K562 (cell line): ENCODE measurements at regions not wholly inside any gene's neighbourhood (a gene's known extent, or its start where the extent isn't known, plus 50 kb on each side); places are given as distances from the start of the nearest gene placed in this dataset.

ENCODE experiments used
- HNRNPL ChIP-seq: fragments of 200-400 bp; formaldehyde crosslinking; IDR thresholded peaks from 2 replicates; pipeline ENCODE4 v1.6.1; 2017; ENCODE audit warnings: low read depth, mild to moderate bottlenecking, low read length
- MAFG ChIP-seq: fragments of 450-650 bp; conservative IDR thresholded peaks from 2 replicates; pipeline ENCODE4 v1.6.1; 2016; ENCODE audit warnings: missing genetic modification characterization, missing compliant biosample characterization
- MEF2A ChIP-seq: IDR thresholded peaks from 2 replicates; pipeline ENCODE4 v1.6.1; 2011; ENCODE audit warnings: low read depth, mild to moderate bottlenecking, low read length, moderate library complexity; ENCODE audit not compliant: control insufficient read depth
- NR2C1 ChIP-seq, 2 experiments: fragments of 450-650 bp; IDR thresholded peaks; 2 replicates each; pipeline ENCODE4 v1.6.1; 2017; ENCODE audit warnings: mild to moderate bottlenecking in 2 of 2, antibody characterized with exemption in 1 of 2, inconsistent platforms in 1 of 2, missing compliant biosample characterization in 1 of 2, missing genetic modification characterization in 1 of 2
- SMAD1 ChIP-seq: fragments of 150-350 bp; IDR thresholded peaks from 2 replicates; pipeline ENCODE4 v1.6.1; 2014; ENCODE audit warnings: low read length, low read depth; ENCODE audit not compliant: partially characterized antibody
- SPI1 ChIP-seq: IDR thresholded peaks from 2 replicates; pipeline ENCODE4 v1.6.1; 2011; ENCODE audit warnings: low read depth, low read length, control low read depth, borderline replicate concordance
- ZNF280B ChIP-seq: fragments of 250-450 bp; sonication (Bioruptor Pico); IDR thresholded peaks from 2 replicates; pipeline ENCODE4 v1.5.1; 2021; ENCODE audit warnings: mild to moderate bottlenecking
- ZNF717 ChIP-seq: fragments of 250-450 bp; sonication (Bioruptor Pico); IDR thresholded peaks from 2 replicates; pipeline ENCODE4 v1.5.0; 2021
- TF ChIP-seq, protein P1 (sequence below): IDR thresholded peaks from 2 replicates; pipeline ENCODE4 v1.6.1; 2011; ENCODE audit not compliant: insufficient read length; ENCODE audit errors: extremely low read depth

GRCh38 chr6:156719720-156720563, 57.2 kb upstream of the ARID1B start (continued):
- TF ChIP-seq NR2C1 (IDR thresholded peaks at IDR 0.05) (peak; percentile 87), NR2C1 (tag; IDR thresholded peaks at IDR 0.05) (peak; percentile 92), MEF2A (no peak), ZNF717 (CRISPR knock-in tag) (no peak), SPI1 (peak; percentile 43; the same call in 1 of the 2 replicates), SMAD1 (no peak), ZNF280B (no peak), HNRNPL (0 out of 2 replicates have a peak, but pooled peaks have one; percentile 41), MAFG (tag) (no peak)
- TF ChIP-seq, protein P1, sequence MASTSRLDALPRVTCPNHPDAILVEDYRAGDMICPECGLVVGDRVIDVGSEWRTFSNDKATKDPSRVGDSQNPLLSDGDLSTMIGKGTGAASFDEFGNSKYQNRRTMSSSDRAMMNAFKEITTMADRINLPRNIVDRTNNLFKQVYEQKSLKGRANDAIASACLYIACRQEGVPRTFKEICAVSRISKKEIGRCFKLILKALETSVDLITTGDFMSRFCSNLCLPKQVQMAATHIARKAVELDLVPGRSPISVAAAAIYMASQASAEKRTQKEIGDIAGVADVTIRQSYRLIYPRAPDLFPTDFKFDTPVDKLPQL: no peak
